NB4 (cell line): ENCODE measurements at regions not wholly inside any gene's neighbourhood (a gene's known extent, or its start where the extent isn't known, plus 50 kb on each side); places are given as distances from the start of the nearest gene placed in this dataset.

Experiments
- CTCF ChIP-seq: IDR thresholded peaks from one replicate; pipeline ENCODE4 v1.5.1; 2012; ENCODE audit warnings: low read depth, low read length
- POLR2A ChIP-seq: IDR thresholded peaks from 2 replicates; pipeline ENCODE4 v1.6.1; 2011; ENCODE audit warnings: mild to moderate bottlenecking; ENCODE audit not compliant: insufficient read length; ENCODE audit errors: extremely low read depth

- TF ChIP-seq CTCF (no peak), POLR2A (no peak)
Observed at GRCh38 chr2:228590681-228591080, 409.2 kb upstream of the SPHKAP start.
